ENCODE measurements at regions not wholly inside any gene's neighbourhood (a gene's known extent, or its start where the extent isn't known, plus 50 kb on each side); places are given as distances from the start of the nearest gene placed in this dataset.

- DNase-seq (ENCODE audit: low spot score in 2 of 2): no peak
- WGBS: 60% methylated on average over 1 of the region's 1 CpG
- Histone ChIP-seq H3K36me3 (no peaks in the 10 kb centered on the region), H3K27me3 (no peaks in the 10 kb centered on the region), H3K27ac (no peak overlapping the region), H3K4me1 (no peaks in the 10 kb centered on the region), H3K4me3 (no peak overlapping the region), H3K9me3 (no peaks in the 10 kb centered on the region)
- TF ChIP-seq POLR2AphosphoS5 (IDR thresholded peaks at IDR 0.05) (no peak), EP300 (IDR thresholded peaks at IDR 0.05) (no peak), POLR2A (IDR thresholded peaks at IDR 0.05) (no peak), CTCF (IDR thresholded peaks at IDR 0.05) (no peak)
These were observed 751.2 kb downstream of the SATB2 start for GRCh38 chr2:198706476-198707082.

GRCh38 chr2:198703281-198703680 is 754.5 kb downstream of the SATB2 start:
- no peaks in the 10 kb centered on the region for H3K4me1 ChIP-seq
- H3K4me3 ChIP-seq: no peak overlapping the region
- no peak for DNase-seq (ENCODE audit: low spot score in 2 of 2)
- TF ChIP-seq CTCF (IDR thresholded peaks at IDR 0.05) (no peak), POLR2AphosphoS5 (IDR thresholded peaks at IDR 0.05) (no peak)
- no peaks in the 10 kb centered on the region for H3K36me3 ChIP-seq
- no peaks in the 10 kb centered on the region for H3K9me3 ChIP-seq
- no peaks in the 10 kb centered on the region for H3K27me3 ChIP-seq
- H3K27ac ChIP-seq: no peak overlapping the region

- DNase-seq (ENCODE audit: low spot score in 2 of 2): no peak
- Histone ChIP-seq H3K9me3 (no peaks in the 10 kb centered on the region), H3K4me1 (no peaks in the 10 kb centered on the region), H3K27ac (no peak overlapping the region), H3K4me3 (no peak overlapping the region), H3K36me3 (no peaks in the 10 kb centered on the region), H3K27me3 (no peaks in the 10 kb centered on the region)
- TF ChIP-seq EP300 (IDR thresholded peaks at IDR 0.05): no peak
- TF ChIP-seq POLR2A (IDR thresholded peaks at IDR 0.05): no peak
- TF ChIP-seq CTCF (IDR thresholded peaks at IDR 0.05): no peak
These were observed 754.9 kb downstream of the SATB2 start for GRCh38 chr2:198702796-198703195.

- 100% methylated on average over 1 of the region's 1 CpG for WGBS
- no peak overlapping the region for H3K4me3 ChIP-seq
These were observed 756.3 kb downstream of the SATB2 start for GRCh38 chr2:198701481-198701880.

GRCh38 chr2:198700319-198700718 is 757.4 kb downstream of the SATB2 start:
- no peak for TF ChIP-seq CTCF (IDR thresholded peaks at IDR 0.05)
- TF ChIP-seq POLR2AphosphoS5 (IDR thresholded peaks at IDR 0.05): no peak
- TF ChIP-seq POLR2A (IDR thresholded peaks at IDR 0.05): no peak
- no peak for TF ChIP-seq EP300 (IDR thresholded peaks at IDR 0.05)

More at GRCh38 chr2:198701481-198701880, 756.3 kb downstream of the SATB2 start:
- Histone ChIP-seq H3K27ac (no peak overlapping the region), H3K9me3 (no peaks in the 10 kb centered on the region), H3K36me3 (no peaks in the 10 kb centered on the region), H3K27me3 (no peaks in the 10 kb centered on the region), H3K4me1 (no peaks in the 10 kb centered on the region)
- no peak for TF ChIP-seq POLR2A (IDR thresholded peaks at IDR 0.05)
- TF ChIP-seq POLR2AphosphoS5 (IDR thresholded peaks at IDR 0.05): no peak
- no peak for TF ChIP-seq CTCF (IDR thresholded peaks at IDR 0.05)
- TF ChIP-seq EP300 (IDR thresholded peaks at IDR 0.05): no peak
- DNase-seq (ENCODE audit: low spot score in 2 of 2): no peak

More at GRCh38 chr2:198700319-198700718, 757.4 kb downstream of the SATB2 start:
- no peaks in the 10 kb centered on the region for H3K9me3 ChIP-seq
- no peak overlapping the region for H3K4me3 ChIP-seq
- WGBS: 83% methylated on average over 1 of the region's 1 CpG
- DNase-seq (ENCODE audit: low spot score in 2 of 2): no peak
- H3K4me1 ChIP-seq: no peaks in the 10 kb centered on the region
- H3K27me3 ChIP-seq: no peaks in the 10 kb centered on the region
- H3K36me3 ChIP-seq: no peaks in the 10 kb centered on the region
- H3K27ac ChIP-seq: no peak overlapping the region

Measured in suprapubic skin (tissue), 4 donors.